MG63 (cell line): ENCODE measurements at regions not wholly inside any gene's neighbourhood (a gene's known extent, or its start where the extent isn't known, plus 50 kb on each side); places are given as distances from the start of the nearest gene placed in this dataset.

Experiments used
- DNase-seq: peaks from one replicate; pipeline ENCODE4 v3.0.0-alpha.2; 2020
- H3K27me3 ChIP-seq: fragments of 250-450 bp; sonication (Bioruptor Pico); 2 replicates; pipeline ENCODE4 v1.5.1; 2020; ENCODE audit warnings: mild to moderate bottlenecking, moderate library complexity
- H3K36me3 ChIP-seq: fragments of 250-450 bp; sonication (Bioruptor Pico); 2 replicates; pipeline ENCODE4 v1.5.1; 2020; ENCODE audit warnings: mild to moderate bottlenecking, moderate library complexity
- H3K4me3 ChIP-seq: fragments of 250-450 bp; sonication (Bioruptor Pico); 2 replicates; pipeline ENCODE4 v1.5.1; 2020; ENCODE audit warnings: mild to moderate bottlenecking, moderate library complexity
- H3K9me3 ChIP-seq: fragments of 250-450 bp; sonication (Bioruptor Pico); 2 replicates; pipeline ENCODE4 v1.5.1; 2020; ENCODE audit warnings: mild to moderate bottlenecking, moderate library complexity

GRCh38 chr9:110036286-110036685 is 171.7 kb downstream of the C9orf152 start:
- Histone ChIP-seq H3K4me3 (no peak overlapping the region), H3K27me3 (no peaks in the 10 kb centered on the region), H3K36me3 (no peaks in the 10 kb centered on the region), H3K9me3 (no peaks in the 10 kb centered on the region)
- DNase-seq = no peak

GRCh38 chr9:110040788-110041187 is 167.2 kb downstream of the C9orf152 start:
- no peak overlapping the region for H3K4me3 ChIP-seq
- no peaks in the 10 kb centered on the region for H3K36me3 ChIP-seq
- H3K27me3 ChIP-seq = no peaks in the 10 kb centered on the region
- no peaks in the 10 kb centered on the region for H3K9me3 ChIP-seq
- peak; percentile 49 for DNase-seq

GRCh38 chr9:110041452-110041851 is 166.5 kb downstream of the C9orf152 start:
- no peaks in the 10 kb centered on the region for H3K9me3 ChIP-seq
- no peaks in the 10 kb centered on the region for H3K36me3 ChIP-seq
- no peaks in the 10 kb centered on the region for H3K27me3 ChIP-seq
- no peak overlapping the region for H3K4me3 ChIP-seq
- DNase-seq = no peak

- H3K9me3 ChIP-seq = no peaks in the 10 kb centered on the region
- DNase-seq = no peak
- no peak overlapping the region for H3K4me3 ChIP-seq
- no peaks in the 10 kb centered on the region for H3K27me3 ChIP-seq
- peaks cover 12% of the 10 kb centered on the region for H3K36me3 ChIP-seq
Observed at GRCh38 chr9:110047232-110047954, 160.6 kb downstream of the C9orf152 start.

- H3K36me3 ChIP-seq = peaks cover 18% of the 10 kb centered on the region
- DNase-seq = no peak
Observed at GRCh38 chr9:110047955-110048402, 160.0 kb downstream of the C9orf152 start.

GRCh38 chr9:110048403-110048975 is 159.5 kb downstream of the C9orf152 start:
- peak; percentile 86 for DNase-seq
- H3K36me3 ChIP-seq = peaks cover 20% of the 10 kb centered on the region
- H3K27me3 ChIP-seq = no peaks in the 10 kb centered on the region

More at GRCh38 chr9:110047955-110048402, 160.0 kb downstream of the C9orf152 start:
- Histone ChIP-seq H3K27me3 (no peaks in the 10 kb centered on the region), H3K9me3 (no peaks in the 10 kb centered on the region), H3K4me3 (peak overlapping the region; percentile 96; the same call in 1 of the 2 replicates)

GRCh38 chr9:110048976-110049698 is 158.8 kb downstream of the C9orf152 start:
- DNase-seq = peak; percentile 35
- Histone ChIP-seq H3K36me3 (peaks cover 24% of the 10 kb centered on the region), H3K4me3 (peak overlapping the region; percentile 96), H3K9me3 (no peaks in the 10 kb centered on the region), H3K27me3 (no peaks in the 10 kb centered on the region)

More at GRCh38 chr9:110048403-110048975, 159.5 kb downstream of the C9orf152 start:
- H3K9me3 ChIP-seq = no peaks in the 10 kb centered on the region
- H3K4me3 ChIP-seq = peak overlapping the region; percentile 96

GRCh38 chr9:110049699-110050450 is 158.1 kb downstream of the C9orf152 start:
- no peaks in the 10 kb centered on the region for H3K9me3 ChIP-seq
- H3K4me3 ChIP-seq = peak overlapping the region; percentile 96
- H3K36me3 ChIP-seq = peaks cover 27% of the 10 kb centered on the region
- peak; percentile 55 for DNase-seq
- no peaks in the 10 kb centered on the region for H3K27me3 ChIP-seq

GRCh38 chr9:110050925-110051355 is 157.0 kb downstream of the C9orf152 start:
- H3K4me3 ChIP-seq = peak overlapping the region; percentile 96
- peaks cover 36% of the 10 kb centered on the region for H3K36me3 ChIP-seq
- H3K27me3 ChIP-seq = no peaks in the 10 kb centered on the region
- no peaks in the 10 kb centered on the region for H3K9me3 ChIP-seq
- peak; percentile 80 for DNase-seq

GRCh38 chr9:110056062-110056461 is 151.9 kb downstream of the C9orf152 start:
- Histone ChIP-seq H3K27me3 (no peaks in the 10 kb centered on the region), H3K36me3 (peaks cover 67% of the 10 kb centered on the region), H3K9me3 (no peaks in the 10 kb centered on the region), H3K4me3 (no peak overlapping the region)
- no peak for DNase-seq

- Histone ChIP-seq H3K9me3 (no peaks in the 10 kb centered on the region), H3K36me3 (peaks cover 73% of the 10 kb centered on the region), H3K27me3 (no peaks in the 10 kb centered on the region), H3K4me3 (no peak overlapping the region)
- peak; percentile 29 for DNase-seq
Observed at GRCh38 chr9:110058304-110058953, 149.5 kb downstream of the C9orf152 start.

GRCh38 chr9:110059461-110059860 is 148.5 kb downstream of the C9orf152 start:
- peaks cover 79% of the 10 kb centered on the region for H3K36me3 ChIP-seq
- DNase-seq = no peak

GRCh38 chr9:110064803-110065202 is 143.2 kb downstream of the C9orf152 start:
- Histone ChIP-seq H3K4me3 (no peak overlapping the region), H3K27me3 (no peaks in the 10 kb centered on the region), H3K9me3 (no peaks in the 10 kb centered on the region), H3K36me3 (peaks cover 67% of the 10 kb centered on the region)
- no peak for DNase-seq

More at GRCh38 chr9:110059461-110059860, 148.5 kb downstream of the C9orf152 start:
- Histone ChIP-seq H3K27me3 (no peaks in the 10 kb centered on the region), H3K4me3 (no peak overlapping the region), H3K9me3 (no peaks in the 10 kb centered on the region)

GRCh38 chr9:110065532-110065931 is 142.4 kb downstream of the C9orf152 start:
- H3K27me3 ChIP-seq = no peaks in the 10 kb centered on the region
- no peak for DNase-seq
- H3K4me3 ChIP-seq = no peak overlapping the region
- H3K36me3 ChIP-seq = peaks cover 67% of the 10 kb centered on the region
- H3K9me3 ChIP-seq = no peaks in the 10 kb centered on the region

- no peaks in the 10 kb centered on the region for H3K27me3 ChIP-seq
- DNase-seq = no peak
- no peak overlapping the region for H3K4me3 ChIP-seq
- peaks cover 68% of the 10 kb centered on the region for H3K36me3 ChIP-seq
- H3K9me3 ChIP-seq = no peaks in the 10 kb centered on the region
Observed at GRCh38 chr9:110066929-110067716, 140.8 kb downstream of the C9orf152 start.
